ENCODE measurements at regions not wholly inside any gene's neighbourhood (a gene's known extent, or its start where the extent isn't known, plus 50 kb on each side); places are given as distances from the start of the nearest gene placed in this dataset.

DNA sequence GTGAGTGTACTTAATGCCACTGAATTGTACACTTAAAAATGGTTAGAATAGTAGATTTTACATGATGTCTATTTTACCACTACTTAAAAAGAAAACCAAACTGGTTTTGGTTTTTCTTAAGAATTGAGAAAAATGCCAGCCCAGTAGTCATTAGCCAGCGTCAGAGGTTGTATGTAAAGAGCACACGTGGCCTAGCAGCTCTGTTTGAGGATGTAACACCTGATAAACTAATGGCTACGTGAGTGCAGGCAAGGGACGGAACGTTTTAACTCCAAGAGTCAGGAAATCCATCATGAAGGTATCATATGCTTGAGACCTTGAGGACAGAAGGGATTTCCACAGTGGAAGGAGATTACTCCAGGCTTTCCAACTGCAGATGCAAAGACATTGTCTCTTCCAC is 223.7 kb downstream of the MRPL39 start:
- H3K27ac ChIP-seq = no peak overlapping the region
- no peaks in the 10 kb centered on the region for H3K9me3 ChIP-seq
- WGBS, 2 donors = 52 to 55% methylated on average over 5 of the region's 5 CpGs
- H3K36me3 ChIP-seq = no peaks in the 10 kb centered on the region
- DNase-seq (no peak), FAIRE-seq (no peak), ATAC-seq (no peak)
- H3K4me3 ChIP-seq = no peak overlapping the region
- intact Hi-C loops (cut with DNase I) = loop anchor here in 1 of 3 donors (10.0 kb wide), 2 partner anchors 99 to 489 kb away; no protein-coding TSS in a partner anchor
- H3K27me3 ChIP-seq = peaks cover 0 to 7% (median 0%) of the 10 kb centered on the region in 4 donors
- H3K4me1 ChIP-seq = peaks cover 0 to 6% (median 5%) of the 10 kb centered on the region in 3 donors
- TF ChIP-seq, protein P1, sequence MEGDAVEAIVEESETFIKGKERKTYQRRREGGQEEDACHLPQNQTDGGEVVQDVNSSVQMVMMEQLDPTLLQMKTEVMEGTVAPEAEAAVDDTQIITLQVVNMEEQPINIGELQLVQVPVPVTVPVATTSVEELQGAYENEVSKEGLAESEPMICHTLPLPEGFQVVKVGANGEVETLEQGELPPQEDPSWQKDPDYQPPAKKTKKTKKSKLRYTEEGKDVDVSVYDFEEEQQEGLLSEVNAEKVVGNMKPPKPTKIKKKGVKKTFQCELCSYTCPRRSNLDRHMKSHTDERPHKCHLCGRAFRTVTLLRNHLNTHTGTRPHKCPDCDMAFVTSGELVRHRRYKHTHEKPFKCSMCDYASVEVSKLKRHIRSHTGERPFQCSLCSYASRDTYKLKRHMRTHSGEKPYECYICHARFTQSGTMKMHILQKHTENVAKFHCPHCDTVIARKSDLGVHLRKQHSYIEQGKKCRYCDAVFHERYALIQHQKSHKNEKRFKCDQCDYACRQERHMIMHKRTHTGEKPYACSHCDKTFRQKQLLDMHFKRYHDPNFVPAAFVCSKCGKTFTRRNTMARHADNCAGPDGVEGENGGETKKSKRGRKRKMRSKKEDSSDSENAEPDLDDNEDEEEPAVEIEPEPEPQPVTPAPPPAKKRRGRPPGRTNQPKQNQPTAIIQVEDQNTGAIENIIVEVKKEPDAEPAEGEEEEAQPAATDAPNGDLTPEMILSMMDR (IDR thresholded peaks at IDR 0.05) = no peak

- ATAC-seq = no peak
- intact Hi-C loops (cut with DNase I) = loop anchor here in 1 of 3 donors (10.0 kb wide), 2 partner anchors 97 to 487 kb away; no protein-coding TSS in a partner anchor
- Histone ChIP-seq H3K27ac (no peak overlapping the region), H3K4me3 (no peak overlapping the region), H3K27me3 (peaks cover 0 to 9% (median 0%) of the 10 kb centered on the region in 4 donors), H3K36me3 (no peaks in the 10 kb centered on the region), H3K4me1 (peaks cover 0 to 6% (median 5%) of the 10 kb centered on the region in 3 donors), H3K9me3 (no peaks in the 10 kb centered on the region)
- no peak for FAIRE-seq
- 80 to 84% methylated on average over 6 of the region's 6 CpGs for WGBS, 2 donors
- DNase-seq = no peak
- TF ChIP-seq, protein P1 (IDR thresholded peaks at IDR 0.05) = no peak
These were observed 225.3 kb downstream of the MRPL39 start for GRCh38 chr21:25381936-25382452.

DNA sequence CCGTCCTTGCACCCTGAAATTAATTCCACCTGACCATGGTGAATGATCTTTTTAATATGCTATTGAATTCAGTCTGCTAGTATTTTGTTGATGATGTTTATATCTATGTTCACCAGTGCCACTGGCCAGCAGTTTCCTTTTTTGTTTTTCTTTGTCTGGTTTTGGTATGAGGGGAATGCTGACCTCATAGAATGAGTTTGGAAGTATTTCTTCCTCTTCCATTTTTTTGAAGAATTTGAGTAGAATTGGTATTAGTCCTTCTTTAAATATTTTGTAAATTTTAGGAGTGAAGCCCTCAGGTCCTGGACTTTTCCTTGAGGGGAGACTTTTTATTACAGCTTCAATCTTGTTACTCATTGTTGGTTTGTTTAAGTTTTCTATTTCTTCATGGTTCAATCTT is 231.6 kb downstream of the MRPL39 start:
- TF ChIP-seq, protein P1 (IDR thresholded peaks at IDR 0.05) = no peak
- intact Hi-C loops (cut with DNase I) = no loop called here
- FAIRE-seq (no peak), ATAC-seq (no peak), DNase-seq (no peak)
- no peaks in the 10 kb centered on the region for H3K4me1 ChIP-seq
- 74 to 81% methylated on average over 1 of the region's 1 CpG for WGBS, 2 donors
- no peaks in the 10 kb centered on the region for H3K36me3 ChIP-seq
- H3K9me3 ChIP-seq = no peaks in the 10 kb centered on the region
- H3K27me3 ChIP-seq = peaks cover 0 to 3% (median 0%) of the 10 kb centered on the region in 4 donors
- H3K4me3 ChIP-seq = no peak overlapping the region
- no peak overlapping the region for H3K27ac ChIP-seq

- FAIRE-seq = no peak
- no peak for DNase-seq
- ATAC-seq = no peak
These were observed 233.9 kb downstream of the MRPL39 start for GRCh38 chr21:25373126-25374082.

More at GRCh38 chr21:25373126-25374082, 233.9 kb downstream of the MRPL39 start:
- H3K9me3 ChIP-seq = no peaks in the 10 kb centered on the region
- H3K36me3 ChIP-seq = no peaks in the 10 kb centered on the region
- H3K4me1 ChIP-seq = no peaks in the 10 kb centered on the region
- no peak overlapping the region for H3K27ac ChIP-seq
- no peak overlapping the region for H3K4me3 ChIP-seq
- peaks cover 0 to 3% (median 0%) of the 10 kb centered on the region in 4 donors for H3K27me3 ChIP-seq
- TF ChIP-seq, protein P1 (IDR thresholded peaks at IDR 0.05) = no peak
- 46 to 68% methylated on average over 2 of the region's 2 CpGs for WGBS, 2 donors
- intact Hi-C loops (cut with DNase I) = no loop called here

Data from pancreas (tissue), 10 donors.